B cell (primary cell): ENCODE measurements at regions not wholly inside any gene's neighbourhood (a gene's known extent, or its start where the extent isn't known, plus 50 kb on each side); places are given as distances from the start of the nearest gene placed in this dataset.
A peak's percentile ranks its signal among the peaks of the same experiment; 100 is the strongest.

Experiments used
- ATAC-seq: fragments of 200-7000 bp; cut with Tn5 transposase; one replicate; pipeline ENCODE4 v1.10.0; 2021; ENCODE audit warnings: low read depth, mild to moderate bottlenecking, moderate number of reproducible peaks, moderate library complexity
- CTCF ChIA-PET: fragments of 350-600 bp; sonication (Branson Sonifier 250); formaldehyde crosslinking; loops from one replicate; lab custom pipeline; 2021; ENCODE audit warnings: antibody characterized with exemption, inconsistent platforms; lab: Charles Lee
- POLR2A ChIA-PET: fragments of 350-600 bp; sonication (Branson Sonifier 250); formaldehyde crosslinking; loops from one replicate; lab custom pipeline; 2021; ENCODE audit warnings: antibody characterized with exemption; lab: Charles Lee
- DNase-seq: peaks from one replicate; pipeline ENCODE4 v3.0.0; 2013
- H2AFZ ChIP-seq: 2 replicates; pipeline ENCODE4 v1.6.1; 2012; ENCODE audit warnings: mild to moderate bottlenecking, low read depth, low read length; ENCODE audit not compliant: insufficient read depth, poor library complexity, severe bottlenecking
- H3K27ac ChIP-seq, 2 donors: 1 replicate in 1 of 2; 2 replicates in 1 of 2; pipeline ENCODE4 v1.5.1; 2012 to 2013; ENCODE audit warnings: low read length in 2 of 2, mild to moderate bottlenecking in 2 of 2, moderate library complexity in 1 of 2
- H3K27me3 ChIP-seq, 4 experiments: fragments of 200-600 bp in 1 of 4; sonication (generic) in 1 of 4; replicated peaks in 1 of 4; 1 replicate in 2 of 4; 2 replicates in 2 of 4; pipeline versions ENCODE4 v1.6.1 to v1.7.0; 2013 to 2016; ENCODE audit warnings: low read length in 3 of 4, mild to moderate bottlenecking in 2 of 4, mixed read lengths in 1 of 4, moderate library complexity in 1 of 4; ENCODE audit not compliant: insufficient read depth in 4 of 4, control insufficient read depth in 3 of 4; ENCODE audit errors: control extremely low read depth in 1 of 4
- H3K36me3 ChIP-seq, 2 experiments: replicated peaks in 1 of 2; 1 replicate in 1 of 2; 2 replicates in 1 of 2; pipeline versions ENCODE4 v1.6.1 to v1.7.1; 2013; ENCODE audit warnings: low read length in 1 of 2; ENCODE audit not compliant: insufficient read depth in 2 of 2, control insufficient read depth in 1 of 2; ENCODE audit errors: control extremely low read depth in 1 of 2, extremely low read depth in 1 of 2
- H3K4me1 ChIP-seq, 2 donors: fragments of 200-600 bp in 1 of 2; sonication (generic) in 1 of 2; 1 replicate in 1 of 2; 2 replicates in 1 of 2; pipeline versions ENCODE4 v1.5.1 to v1.6.1; 2013 to 2017; ENCODE audit warnings: low read length in 2 of 2; ENCODE audit not compliant: control insufficient read depth in 2 of 2, insufficient read depth in 2 of 2
- H3K4me2 ChIP-seq: replicated peaks from 2 replicates; pipeline ENCODE3; 2012; ENCODE audit warnings: mild to moderate bottlenecking, low read depth, low read length; ENCODE audit not compliant: poor library complexity, severe bottlenecking
- H3K4me3 ChIP-seq, 5 experiments: fragments of 200-600 bp in 1 of 5; sonication (generic) in 1 of 5; 1 replicate in 3 of 5; 2 replicates in 2 of 5; pipeline versions ENCODE4 v1.5.1 to v1.7.0; 2011 to 2016; ENCODE audit warnings: low read length in 4 of 5, mild to moderate bottlenecking in 4 of 5, low read depth in 2 of 5, control low read depth in 1 of 5, moderate library complexity in 1 of 5; ENCODE audit not compliant: insufficient read depth in 1 of 5; ENCODE audit errors: control extremely low read depth in 1 of 5, extremely low read depth in 1 of 5
- H3K79me2 ChIP-seq: fragments of 200-600 bp; sonication (generic); one replicate; pipeline ENCODE4 v1.6.0; 2016; ENCODE audit warnings: low read length; ENCODE audit not compliant: control insufficient read depth, insufficient read depth
- H3K9ac ChIP-seq: fragments of 200-600 bp; sonication (generic); 2 replicates; pipeline ENCODE4 v1.6.1; 2017; ENCODE audit warnings: mild to moderate bottlenecking, low read length, moderate library complexity
- H3K9me3 ChIP-seq, 3 donors: one replicate each; pipeline versions ENCODE4 v1.6.1 to v1.7.1; 2013; ENCODE audit warnings: low read length in 2 of 3; ENCODE audit not compliant: control insufficient read depth in 2 of 3, insufficient read depth in 1 of 3; ENCODE audit errors: control extremely low read depth in 1 of 3
- H4K20me1 ChIP-seq: 2 replicates; pipeline ENCODE4 v1.6.0; 2012; ENCODE audit warnings: mild to moderate bottlenecking, low read length; ENCODE audit not compliant: insufficient read depth, control insufficient read depth, poor library complexity, severe bottlenecking
- H3K27ac Mint-ChIP-seq: one replicate; pipeline ENCODE4 v1.8.0; 2021; ENCODE audit warnings: mixed read lengths
- H3K27me3 Mint-ChIP-seq: one replicate; pipeline ENCODE4 v1.8.0; 2021; ENCODE audit warnings: mixed read lengths
- H3K4me1 Mint-ChIP-seq: one replicate; pipeline ENCODE4 v1.8.0; 2021; ENCODE audit warnings: mixed read lengths
- H3K4me3 Mint-ChIP-seq: one replicate; pipeline ENCODE4 v1.8.0; 2021; ENCODE audit warnings: mixed read lengths
- H3K9me3 Mint-ChIP-seq: one replicate; pipeline ENCODE4 v1.8.0; 2022; ENCODE audit warnings: mixed read lengths; ENCODE audit not compliant: insufficient read depth
- EZH2 ChIP-seq: IDR thresholded peaks from 2 replicates; pipeline ENCODE4 v1.6.1; 2012; ENCODE audit warnings: borderline replicate concordance, low read depth, mild to moderate bottlenecking, moderate library complexity, low read length; ENCODE audit not compliant: insufficient read depth, poor library complexity, severe bottlenecking
- WGBS: methylation state at CpG from one replicate; pipeline ENCODE4 v1.1.5; 2013; ENCODE audit warnings: missing lambda C conversion rate; ENCODE audit not compliant: insufficient coverage; 5-methylcytosine and 5-hydroxymethylcytosine counted together
- intact Hi-C: fragments of 100-400 bp; cut with micrococcal nuclease; formaldehyde crosslinking; loops from one replicate; pipeline ENCODE4 v1.10.0; 2022
- TF ChIP-seq, protein P1 (sequence below): fragments of 200-600 bp; IDR thresholded peaks from one replicate; pipeline ENCODE4 v1.8.0; 2022; ENCODE audit warnings: antibody characterized with exemption, mild to moderate bottlenecking

DNA sequence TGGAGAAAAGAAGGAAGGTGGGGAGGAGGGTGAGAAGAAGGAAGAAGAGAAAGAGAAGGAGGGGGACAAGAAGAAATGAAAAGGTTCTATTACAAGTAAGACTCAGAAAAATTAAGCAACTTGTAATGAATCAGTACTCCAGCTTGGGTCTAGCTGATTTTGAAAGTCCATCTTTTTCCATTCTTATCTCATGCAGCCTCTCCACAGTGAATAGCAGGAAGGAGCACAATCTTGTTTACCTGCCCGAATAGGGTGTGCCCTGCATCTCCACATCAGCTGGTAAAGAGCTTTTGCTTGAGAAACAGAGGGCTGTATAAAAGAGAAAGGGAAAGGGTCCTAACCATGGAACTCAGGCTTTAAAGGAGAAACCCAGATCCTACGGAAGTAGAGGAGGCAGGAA is 348.8 kb downstream of the TPBG start:
- Histone ChIP-seq H3K4me1 (no peaks in the 10 kb centered on the region), H3K27me3 (no peaks in the 10 kb centered on the region), H3K4me2 (no peak overlapping the region), H3K27ac (no peak overlapping the region), H3K4me3 (no peak overlapping the region), H4K20me1 (no peaks in the 10 kb centered on the region), H3K9me3 (peaks cover 0 to 5% (median 0%) of the 10 kb centered on the region in 3 donors), H3K79me2 (no peaks in the 10 kb centered on the region), H3K36me3 (no peaks in the 10 kb centered on the region), H3K9ac (no peak overlapping the region), H2AFZ (no peak overlapping the region)
- Mint-ChIP-seq H3K9me3 (peaks cover 4% of the 10 kb centered on the region), H3K4me1 (no peaks in the 10 kb centered on the region), H3K27me3 (no peaks in the 10 kb centered on the region), H3K27ac (no peak overlapping the region), H3K4me3 (no peak overlapping the region)
- no peak for ATAC-seq
- TF ChIP-seq, protein P1, sequence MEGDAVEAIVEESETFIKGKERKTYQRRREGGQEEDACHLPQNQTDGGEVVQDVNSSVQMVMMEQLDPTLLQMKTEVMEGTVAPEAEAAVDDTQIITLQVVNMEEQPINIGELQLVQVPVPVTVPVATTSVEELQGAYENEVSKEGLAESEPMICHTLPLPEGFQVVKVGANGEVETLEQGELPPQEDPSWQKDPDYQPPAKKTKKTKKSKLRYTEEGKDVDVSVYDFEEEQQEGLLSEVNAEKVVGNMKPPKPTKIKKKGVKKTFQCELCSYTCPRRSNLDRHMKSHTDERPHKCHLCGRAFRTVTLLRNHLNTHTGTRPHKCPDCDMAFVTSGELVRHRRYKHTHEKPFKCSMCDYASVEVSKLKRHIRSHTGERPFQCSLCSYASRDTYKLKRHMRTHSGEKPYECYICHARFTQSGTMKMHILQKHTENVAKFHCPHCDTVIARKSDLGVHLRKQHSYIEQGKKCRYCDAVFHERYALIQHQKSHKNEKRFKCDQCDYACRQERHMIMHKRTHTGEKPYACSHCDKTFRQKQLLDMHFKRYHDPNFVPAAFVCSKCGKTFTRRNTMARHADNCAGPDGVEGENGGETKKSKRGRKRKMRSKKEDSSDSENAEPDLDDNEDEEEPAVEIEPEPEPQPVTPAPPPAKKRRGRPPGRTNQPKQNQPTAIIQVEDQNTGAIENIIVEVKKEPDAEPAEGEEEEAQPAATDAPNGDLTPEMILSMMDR: no peak
- no peak for TF ChIP-seq EZH2
- CTCF ChIA-PET: no interaction called here
- DNase-seq: no peak
- POLR2A ChIA-PET: no interaction called here
- no CpG with 5 or more reads among the region's 2 CpGs for WGBS
- intact Hi-C loops: no loop called here

- H2AFZ ChIP-seq: no peak overlapping the region
- no peak for ATAC-seq
Measured at GRCh38 chr6:82712826-82713225, 349.2 kb downstream of the TPBG start.

More at GRCh38 chr6:82712826-82713225, 349.2 kb downstream of the TPBG start:
- Histone ChIP-seq H3K27ac (no peak overlapping the region), H3K9ac (no peak overlapping the region), H3K36me3 (no peaks in the 10 kb centered on the region), H3K4me3 (no peak overlapping the region), H3K4me1 (no peaks in the 10 kb centered on the region), H3K27me3 (no peaks in the 10 kb centered on the region), H3K79me2 (no peaks in the 10 kb centered on the region), H3K4me2 (no peak overlapping the region), H4K20me1 (no peaks in the 10 kb centered on the region), H3K9me3 (peaks cover 0 to 5% (median 0%) of the 10 kb centered on the region in 3 donors)
- peaks cover 4% of the 10 kb centered on the region for H3K9me3 Mint-ChIP-seq
- no peaks in the 10 kb centered on the region for H3K4me1 Mint-ChIP-seq
- intact Hi-C loops: no loop called here
- no peak overlapping the region for H3K27ac Mint-ChIP-seq
- ChIA-PET CTCF (no interaction called here), POLR2A (no interaction called here)
- TF ChIP-seq EZH2: no peak
- TF ChIP-seq, protein P1: peak; percentile 25
- no peaks in the 10 kb centered on the region for H3K27me3 Mint-ChIP-seq
- H3K4me3 Mint-ChIP-seq: no peak overlapping the region
- WGBS: no CpG with 5 or more reads among the region's 1 CpG
- DNase-seq: no peak
